ENCODE measurements at regions not wholly inside any gene's neighbourhood (a gene's known extent, or its start where the extent isn't known, plus 50 kb on each side); places are given as distances from the start of the nearest gene placed in this dataset.
A peak's percentile ranks its signal among the peaks of the same experiment; 100 is the strongest.

DNA sequence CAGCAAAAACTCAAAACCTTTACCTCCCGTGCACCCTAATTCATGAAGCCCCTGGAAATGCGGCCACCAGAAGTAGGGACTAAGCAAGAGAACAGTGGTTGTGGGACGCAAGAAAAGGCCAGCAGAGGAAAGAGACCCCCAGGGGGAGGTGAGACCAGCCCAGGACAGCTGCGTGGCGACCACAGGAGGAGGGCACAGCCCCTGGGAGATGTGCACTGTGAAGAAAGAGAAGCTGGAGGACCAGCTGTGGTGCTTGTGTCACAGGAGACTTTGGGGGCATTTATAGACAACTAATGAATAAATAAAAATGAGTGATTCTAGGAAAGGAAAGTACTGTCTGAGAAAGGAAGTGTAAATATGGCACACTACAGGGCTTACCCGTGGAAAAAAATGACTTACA is 263.8 kb downstream of the EIPR1 start:
- H3K27me3 ChIP-seq: no peaks in the 10 kb centered on the region
- no peak for DNase-seq
- TF ChIP-seq EP300 (IDR thresholded peaks at IDR 0.05): no peak
- no peak for TF ChIP-seq POLR2A (IDR thresholded peaks at IDR 0.05)
- TF ChIP-seq, protein P1, sequence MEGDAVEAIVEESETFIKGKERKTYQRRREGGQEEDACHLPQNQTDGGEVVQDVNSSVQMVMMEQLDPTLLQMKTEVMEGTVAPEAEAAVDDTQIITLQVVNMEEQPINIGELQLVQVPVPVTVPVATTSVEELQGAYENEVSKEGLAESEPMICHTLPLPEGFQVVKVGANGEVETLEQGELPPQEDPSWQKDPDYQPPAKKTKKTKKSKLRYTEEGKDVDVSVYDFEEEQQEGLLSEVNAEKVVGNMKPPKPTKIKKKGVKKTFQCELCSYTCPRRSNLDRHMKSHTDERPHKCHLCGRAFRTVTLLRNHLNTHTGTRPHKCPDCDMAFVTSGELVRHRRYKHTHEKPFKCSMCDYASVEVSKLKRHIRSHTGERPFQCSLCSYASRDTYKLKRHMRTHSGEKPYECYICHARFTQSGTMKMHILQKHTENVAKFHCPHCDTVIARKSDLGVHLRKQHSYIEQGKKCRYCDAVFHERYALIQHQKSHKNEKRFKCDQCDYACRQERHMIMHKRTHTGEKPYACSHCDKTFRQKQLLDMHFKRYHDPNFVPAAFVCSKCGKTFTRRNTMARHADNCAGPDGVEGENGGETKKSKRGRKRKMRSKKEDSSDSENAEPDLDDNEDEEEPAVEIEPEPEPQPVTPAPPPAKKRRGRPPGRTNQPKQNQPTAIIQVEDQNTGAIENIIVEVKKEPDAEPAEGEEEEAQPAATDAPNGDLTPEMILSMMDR (IDR thresholded peaks at IDR 0.05): no peak
- TF ChIP-seq POLR2AphosphoS5 (IDR thresholded peaks at IDR 0.05): no peak

GRCh38 chr2:3113122-3113521 is 264.5 kb downstream of the EIPR1 start:
- Histone ChIP-seq H3K27me3 (no peaks in the 10 kb centered on the region), H3K27ac (no peak overlapping the region), H3K36me3 (no peaks in the 10 kb centered on the region), H3K4me1 (no peaks in the 10 kb centered on the region), H3K4me3 (no peak overlapping the region), H3K9me3 (no peaks in the 10 kb centered on the region)
- TF ChIP-seq POLR2A (IDR thresholded peaks at IDR 0.05) (no peak), EP300 (IDR thresholded peaks at IDR 0.05) (no peak), POLR2AphosphoS5 (IDR thresholded peaks at IDR 0.05) (no peak)
- TF ChIP-seq, protein P1 (IDR thresholded peaks at IDR 0.05): no peak
- WGBS, 2 donors: 90 to 93% methylated on average over 10 of the region's 10 CpGs
- peak; percentile 46 for DNase-seq
- intact Hi-C loops (cut with DNase I): no loop called here

More for the DNA sequence above, 263.8 kb downstream of the EIPR1 start:
- Histone ChIP-seq H3K9me3 (no peaks in the 10 kb centered on the region), H3K4me3 (no peak overlapping the region), H3K4me1 (no peaks in the 10 kb centered on the region), H3K36me3 (no peaks in the 10 kb centered on the region), H3K27ac (no peak overlapping the region)
- intact Hi-C loops (cut with DNase I): no loop called here
- WGBS, 2 donors: 85% methylated on average over 6 of the region's 6 CpGs

DNA sequence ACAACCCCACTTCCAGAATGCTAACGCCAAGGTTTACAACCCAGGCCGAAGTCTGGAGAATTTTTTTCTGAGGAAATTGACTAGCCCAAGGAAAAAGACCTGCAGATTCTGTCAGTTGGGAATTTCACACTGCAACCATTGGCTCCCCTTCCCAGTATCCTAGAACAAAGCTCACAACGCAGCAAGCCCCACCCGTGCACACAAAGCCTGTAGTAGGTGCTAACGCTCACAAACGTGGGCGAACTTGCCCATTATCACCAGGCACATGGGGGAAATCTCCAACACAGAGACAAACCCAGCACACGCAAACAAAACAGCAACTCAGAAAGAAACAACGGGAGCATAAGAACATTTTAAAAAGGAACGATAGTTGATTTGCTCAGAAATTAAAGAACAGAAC is 265.1 kb downstream of the EIPR1 start:
- intact Hi-C loops (cut with DNase I): no loop called here

DNA sequence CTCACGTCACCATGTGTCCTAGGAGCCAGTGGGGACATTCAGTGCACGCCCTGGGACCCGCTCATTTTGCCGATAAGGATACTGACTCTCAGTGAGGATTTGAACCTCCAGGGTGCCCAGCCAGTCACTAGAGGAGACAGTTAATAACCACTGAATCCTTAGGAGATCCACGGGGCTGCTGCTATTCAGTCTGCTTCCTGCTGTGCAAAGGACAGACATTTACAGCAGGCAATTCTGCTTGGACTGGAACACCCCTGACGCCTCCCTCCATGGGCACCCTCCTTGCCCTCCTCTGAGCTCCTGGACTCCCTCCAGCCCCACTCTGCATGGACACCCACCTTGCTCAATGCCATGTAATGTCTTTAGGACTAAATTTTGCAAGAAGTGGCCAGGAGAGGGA is 265.5 kb downstream of the EIPR1 start:
- TF ChIP-seq EP300 (IDR thresholded peaks at IDR 0.05) (no peak), POLR2AphosphoS5 (IDR thresholded peaks at IDR 0.05) (no peak), POLR2A (IDR thresholded peaks at IDR 0.05) (no peak)
- TF ChIP-seq, protein P1 (IDR thresholded peaks at IDR 0.05): no peak
- Histone ChIP-seq H3K27ac (no peak overlapping the region), H3K36me3 (no peaks in the 10 kb centered on the region), H3K4me3 (no peak overlapping the region), H3K4me1 (no peaks in the 10 kb centered on the region), H3K27me3 (no peaks in the 10 kb centered on the region), H3K9me3 (no peaks in the 10 kb centered on the region)
- peak; percentile 57 for DNase-seq
- intact Hi-C loops (cut with DNase I): no loop called here
- WGBS, 2 donors: 76 to 86% methylated on average over 6 of the region's 6 CpGs

More for the DNA sequence above, 265.1 kb downstream of the EIPR1 start:
- H3K4me1 ChIP-seq: no peaks in the 10 kb centered on the region
- no peaks in the 10 kb centered on the region for H3K27me3 ChIP-seq
- H3K4me3 ChIP-seq: no peak overlapping the region
- 70 to 83% methylated on average over 10 of the region's 10 CpGs for WGBS, 2 donors
- H3K36me3 ChIP-seq: no peaks in the 10 kb centered on the region
- no peaks in the 10 kb centered on the region for H3K9me3 ChIP-seq
- H3K27ac ChIP-seq: no peak overlapping the region
- DNase-seq: no peak
- TF ChIP-seq POLR2AphosphoS5 (IDR thresholded peaks at IDR 0.05): no peak
- TF ChIP-seq EP300 (IDR thresholded peaks at IDR 0.05): no peak
- no peak for TF ChIP-seq POLR2A (IDR thresholded peaks at IDR 0.05)
- TF ChIP-seq, protein P1 (IDR thresholded peaks at IDR 0.05): no peak

- no peaks in the 10 kb centered on the region for H3K4me1 ChIP-seq
- no peaks in the 10 kb centered on the region for H3K36me3 ChIP-seq
- TF ChIP-seq POLR2AphosphoS5 (IDR thresholded peaks at IDR 0.05) (no peak), POLR2A (IDR thresholded peaks at IDR 0.05) (no peak), EP300 (IDR thresholded peaks at IDR 0.05) (no peak)
- TF ChIP-seq, protein P1 (IDR thresholded peaks at IDR 0.05): no peak
- intact Hi-C loops (cut with DNase I): no loop called here
- H3K9me3 ChIP-seq: no peaks in the 10 kb centered on the region
- H3K4me3 ChIP-seq: no peak overlapping the region
- H3K27me3 ChIP-seq: no peaks in the 10 kb centered on the region
- 88 to 90% methylated on average over 7 of the region's 7 CpGs for WGBS, 2 donors
- peak; percentile 21 for DNase-seq
- no peak overlapping the region for H3K27ac ChIP-seq
Measured at GRCh38 chr2:3110994-3111666, 266.5 kb downstream of the EIPR1 start.

Measured in sigmoid colon (tissue), 6 donors.